IMR-90 (cell line): ENCODE measurements at regions not wholly inside any gene's neighbourhood (a gene's known extent, or its start where the extent isn't known, plus 50 kb on each side); places are given as distances from the start of the nearest gene placed in this dataset.

Experiments used
- ATAC-seq: fragments of 200-7000 bp; cut with Tn5 transposase; 2 replicates; pipeline ENCODE4 v1.9.1; 2020; ENCODE audit warnings: low read depth, mild to moderate bottlenecking, moderate library complexity
- BruUV-seq: library from RNA; stranded (reverse); fragments of 400-500 nt; replicated peaks from 2 replicates; lab custom pipeline; 2021; lab: Mats Ljungman, UMichigan
- CTCF ChIA-PET: fragments of 300-600 bp; formaldehyde crosslinking; extraction: SDS; loops from one replicate; lab custom pipeline; 2021; ENCODE audit warnings: antibody characterized with exemption; lab: Yijun Ruan, JAX
- POLR2A ChIA-PET: fragments of 300-600 bp; sonication (Branson Sonifier 250); formaldehyde crosslinking; loops from one replicate; lab custom pipeline; 2022; ENCODE audit warnings: antibody characterized with exemption; ENCODE audit not compliant: unreplicated experiment; lab: Charles Lee
- DNase-seq: peaks from one replicate; pipeline ENCODE4 v3.0.0; 2013
- H2AFZ ChIP-seq: replicated peaks from 2 replicates; pipeline ENCODE3; 2013; ENCODE audit warnings: low read length, mild to moderate bottlenecking; ENCODE audit not compliant: poor library complexity
- H2AK5ac ChIP-seq: 2 replicates; pipeline ENCODE4 v1.6.1; 2013; ENCODE audit warnings: low read depth, low read length, inconsistent platforms
- H2AK9ac ChIP-seq: replicated peaks from 2 replicates; pipeline ENCODE3; 2013; ENCODE audit warnings: mild to moderate bottlenecking, low read depth, low read length, moderate library complexity; ENCODE audit not compliant: poor library complexity
- H2BK120ac ChIP-seq: 2 replicates; pipeline ENCODE4 v1.6.1; 2013; ENCODE audit warnings: low read depth, low read length, inconsistent platforms
- H2BK15ac ChIP-seq: 3 replicates; pipeline ENCODE4 v1.6.1; 2013; ENCODE audit warnings: low read depth, low read length, inconsistent platforms
- H2BK20ac ChIP-seq: 2 replicates; pipeline ENCODE4 v1.6.1; 2013; ENCODE audit warnings: low read depth, mild to moderate bottlenecking, inconsistent platforms, low read length, moderate library complexity
- H2BK5ac ChIP-seq: 2 replicates; pipeline ENCODE4 v1.6.1; 2013; ENCODE audit warnings: mild to moderate bottlenecking, low read depth, low read length, inconsistent platforms; ENCODE audit not compliant: poor library complexity, severe bottlenecking
- H3K14ac ChIP-seq: replicated peaks from 2 replicates; pipeline ENCODE4 v1.6.1; 2013; ENCODE audit warnings: low read depth, low read length, inconsistent platforms
- H3K18ac ChIP-seq: 2 replicates; pipeline ENCODE4 v1.6.1; 2013; ENCODE audit warnings: low read depth, low read length, control low read depth
- H3K23ac ChIP-seq: 2 replicates; pipeline ENCODE4 v1.6.1; 2013; ENCODE audit warnings: low read depth, low read length, inconsistent platforms
- H3K27ac ChIP-seq: 2 replicates; pipeline ENCODE4 v1.5.1; 2013; ENCODE audit warnings: mild to moderate bottlenecking, control low read depth, low read length; ENCODE audit not compliant: insufficient read depth
- H3K27me3 ChIP-seq: 2 replicates; pipeline ENCODE4 v1.6.1; 2013; ENCODE audit warnings: low read length; ENCODE audit not compliant: control insufficient read depth, insufficient read depth
- H3K36me3 ChIP-seq: 2 replicates; pipeline ENCODE4 v1.6.1; 2013; ENCODE audit warnings: low read length, mixed read lengths; ENCODE audit not compliant: control insufficient read depth, insufficient read depth
- H3K4ac ChIP-seq: 2 replicates; pipeline ENCODE4 v1.6.1; 2013; ENCODE audit warnings: low read depth, low read length, inconsistent platforms
- H3K4me1 ChIP-seq: 2 replicates; pipeline ENCODE4 v1.6.1; 2013; ENCODE audit warnings: low read length, mixed read lengths; ENCODE audit not compliant: control insufficient read depth, insufficient read depth
- H3K4me2 ChIP-seq: 2 replicates; pipeline ENCODE4 v1.6.1; 2013; ENCODE audit warnings: low read depth, mild to moderate bottlenecking, control low read depth, low read length, moderate library complexity
- H3K4me3 ChIP-seq: 2 replicates; pipeline ENCODE4 v1.5.1; 2013; ENCODE audit warnings: low read depth, mild to moderate bottlenecking, control low read depth, low read length, moderate library complexity; ENCODE audit not compliant: insufficient read depth
- H3K56ac ChIP-seq: 2 replicates; pipeline ENCODE4 v1.6.1; 2013; ENCODE audit warnings: low read length, inconsistent platforms; ENCODE audit not compliant: insufficient read depth; ENCODE audit errors: extremely low read depth
- H3K79me1 ChIP-seq, 2 experiments: 2 replicates each; pipeline ENCODE4 v1.6.1; 2013; ENCODE audit warnings: low read length in 2 of 2, inconsistent platforms in 1 of 2, low read depth in 1 of 2
- H3K9ac ChIP-seq: 2 replicates; pipeline ENCODE4 v1.6.1; 2013; ENCODE audit warnings: low read depth, low read length, control low read depth
- H3K9me1 ChIP-seq: 2 replicates; pipeline ENCODE4 v1.6.1; 2013; ENCODE audit warnings: low read length, inconsistent platforms; ENCODE audit not compliant: insufficient read depth
- H3K9me3 ChIP-seq: 2 replicates; pipeline ENCODE4 v1.6.1; 2013; ENCODE audit warnings: low read length; ENCODE audit not compliant: control insufficient read depth, insufficient read depth
- H4K20me1 ChIP-seq: 2 replicates; pipeline ENCODE4 v1.6.1; 2013; ENCODE audit warnings: low read length, inconsistent platforms; ENCODE audit not compliant: insufficient read depth
- H4K5ac ChIP-seq: 2 replicates; pipeline ENCODE4 v1.6.1; 2013; ENCODE audit warnings: mild to moderate bottlenecking, low read depth, low read length, control low read depth
- H4K8ac ChIP-seq, 2 experiments: 2 replicates each; pipeline ENCODE4 v1.6.1; 2013; ENCODE audit warnings: low read depth in 2 of 2, low read length in 2 of 2, control low read depth in 1 of 2, inconsistent platforms in 1 of 2
- H4K91ac ChIP-seq: 2 replicates; pipeline ENCODE4 v1.6.1; 2013; ENCODE audit warnings: low read depth, low read length, inconsistent platforms; ENCODE audit not compliant: insufficient read depth
- BHLHE40 ChIP-seq: fragments of 150-350 bp; IDR thresholded peaks from 2 replicates; pipeline ENCODE4 v1.6.1; 2016; ENCODE audit warnings: mild to moderate bottlenecking, low read depth, low read length
- CHD1 ChIP-seq: IDR thresholded peaks from 2 replicates; pipeline ENCODE4 v1.6.1; 2012; ENCODE audit warnings: low read depth, low read length, improper control_type of control experiment
- MAFK ChIP-seq: IDR thresholded peaks from 2 replicates; pipeline ENCODE4 v1.6.1; 2012; ENCODE audit warnings: low read depth, low read length, improper control_type of control experiment
- MXI1 ChIP-seq: IDR thresholded peaks from 2 replicates; pipeline ENCODE4 v1.6.1; 2012; ENCODE audit warnings: low read depth, mild to moderate bottlenecking, low read length, moderate library complexity, borderline replicate concordance
- WGBS, 2 experiments: methylation state at CpG; one replicate each; pipeline versions ENCODE4 v1.1.5 to v1.1.7; 2013; ENCODE audit warnings: missing lambda C conversion rate in 2 of 2; ENCODE audit not compliant: insufficient read length in 1 of 2; ENCODE audit errors: extremely low coverage in 2 of 2; 5-methylcytosine and 5-hydroxymethylcytosine counted together
- dilution Hi-C: fragments of 300-500 bp; cut with HindIII; formaldehyde crosslinking; loops from one replicate; pipeline ENCODE4 v1.14.3; 2018; ENCODE audit warnings: low sequenced_read_pairs; ENCODE audit not compliant: unreplicated experiment
- in situ Hi-C: fragments of 300-500 bp; cut with MboI; formaldehyde crosslinking; loops from 3 replicates; pipeline ENCODE4 v1.14.3; 2019; ENCODE audit warnings: low sequenced_read_pairs, inconsistent platforms, mixed read lengths
- intact Hi-C: fragments of 100-400 bp; cut with micrococcal nuclease; formaldehyde crosslinking; loops from 2 replicates; pipeline ENCODE4 v1.10.0; 2022

DNA sequence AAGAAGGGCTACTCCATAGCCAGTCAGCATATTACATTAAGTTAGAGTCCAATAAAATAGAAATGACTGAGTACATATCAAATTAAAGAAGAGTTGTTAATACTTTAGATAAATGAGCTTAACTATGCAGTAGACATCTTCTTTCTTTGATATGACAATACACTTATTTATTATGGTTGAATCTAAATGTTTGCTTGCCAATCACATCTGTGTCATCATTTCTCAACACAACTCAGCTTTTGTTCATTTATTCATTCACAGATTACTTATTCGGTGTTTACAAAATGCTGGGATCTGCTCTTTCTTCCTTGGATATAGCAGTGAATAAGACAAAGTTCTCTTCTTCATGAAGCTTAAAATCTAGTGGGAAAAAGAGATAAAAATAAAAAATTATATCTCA is 614.6 kb upstream of the ATP2B1 start:
- Histone ChIP-seq H2BK5ac (no peak overlapping the region), H2BK20ac (no peak overlapping the region), H3K4ac (no peak overlapping the region), H3K27ac (no peak overlapping the region), H4K5ac (no peak overlapping the region), H2BK15ac (no peak overlapping the region), H3K27me3 (no peaks in the 10 kb centered on the region), H4K91ac (no peak overlapping the region), H3K14ac (no peak overlapping the region), H3K9me1 (no peaks in the 10 kb centered on the region), H2AK5ac (no peak overlapping the region), H3K23ac (no peak overlapping the region), H3K9ac (no peak overlapping the region), H3K56ac (no peak overlapping the region), H2AK9ac (no peak overlapping the region), H3K4me2 (no peak overlapping the region), H3K4me3 (no peak overlapping the region), H2AFZ (no peak overlapping the region), H2BK120ac (no peak overlapping the region), H3K18ac (no peak overlapping the region), H4K20me1 (no peaks in the 10 kb centered on the region), H3K36me3 (no peaks in the 10 kb centered on the region), H3K4me1 (no peaks in the 10 kb centered on the region), H4K8ac (no peak overlapping the region), H3K79me1 (no peaks in the 10 kb centered on the region), H3K9me3 (no peaks in the 10 kb centered on the region)
- CTCF ChIA-PET, result no interaction called here
- intact Hi-C loops (no loop called here), dilution Hi-C loops (no loop called here), in situ Hi-C loops (no loop called here)
- no peak for ATAC-seq
- no CpG with 5 or more reads among the region's 1 CpG for WGBS, 2 experiments
- BruUV-seq, result no TSS peak
- TF ChIP-seq BHLHE40 (no peak), MAFK (no peak), CHD1 (no peak), MXI1 (no peak)
- POLR2A ChIA-PET, result no interaction called here
- DNase-seq, result no peak
